CD4-positive, alpha-beta T cell (primary cell): ENCODE measurements at regions not wholly inside any gene's neighbourhood (a gene's known extent, or its start where the extent isn't known, plus 50 kb on each side); places are given as distances from the start of the nearest gene placed in this dataset.

Source experiments
- ATAC-seq: fragments of 200-7000 bp; cut with Tn5 transposase; one replicate; pipeline ENCODE4 v1.10.0; 2022; ENCODE audit warnings: mild to moderate bottlenecking; ENCODE audit not compliant: poor library complexity
- CTCF ChIA-PET: fragments of 350-600 bp; sonication (Branson Sonifier 250); formaldehyde crosslinking; loops from one replicate; lab custom pipeline; 2021; ENCODE audit warnings: antibody characterized with exemption, inconsistent platforms; lab: Charles Lee
- POLR2A ChIA-PET: fragments of 350-600 bp; sonication (Branson Sonifier 250); formaldehyde crosslinking; loops from one replicate; lab custom pipeline; 2021; ENCODE audit warnings: antibody characterized with exemption, inconsistent platforms; lab: Charles Lee
- DNase-seq, 14 experiments: peaks; one replicate each; pipeline ENCODE4 v3.0.0-alpha.2; 2013 to 2020; ENCODE audit warnings: mixed read lengths in 2 of 14
- H3K27ac ChIP-seq, 2 donors: one replicate each; pipeline versions ENCODE4 v1.5.1 to v1.7.0; 2013; ENCODE audit warnings: low read length in 2 of 2, low read depth in 1 of 2, mild to moderate bottlenecking in 1 of 2
- H3K27me3 ChIP-seq, 2 experiments: 1 replicate in 1 of 2; 2 replicates in 1 of 2; pipeline versions ENCODE4 v1.6.1 to v1.7.0; 2013; ENCODE audit warnings: low read length in 2 of 2, control low read depth in 1 of 2, mild to moderate bottlenecking in 1 of 2, moderate library complexity in 1 of 2; ENCODE audit not compliant: insufficient read depth in 2 of 2, control insufficient read depth in 1 of 2
- H3K36me3 ChIP-seq: one replicate; pipeline ENCODE4 v1.6.1; 2013; ENCODE audit warnings: low read length, control low read depth; ENCODE audit not compliant: insufficient read depth
- H3K4me1 ChIP-seq: one replicate; pipeline ENCODE4 v1.6.1; 2013; ENCODE audit warnings: low read length, control low read depth; ENCODE audit not compliant: insufficient read depth
- H3K4me3 ChIP-seq: one replicate; pipeline ENCODE4 v1.5.1; 2013; ENCODE audit warnings: mild to moderate bottlenecking, low read length, moderate library complexity
- H3K9me3 ChIP-seq, 2 experiments: 1 replicate in 1 of 2; 2 replicates in 1 of 2; pipeline versions ENCODE4 v1.6.1 to v1.7.0; 2013; ENCODE audit warnings: low read length in 2 of 2, mild to moderate bottlenecking in 2 of 2, control low read depth in 1 of 2, moderate library complexity in 1 of 2; ENCODE audit not compliant: control insufficient read depth in 1 of 2, insufficient read depth in 1 of 2
- H3K27ac Mint-ChIP-seq: one replicate; pipeline ENCODE4 v1.8.0; 2020; ENCODE audit warnings: mixed read lengths
- H3K27me3 Mint-ChIP-seq: one replicate; pipeline ENCODE4 v1.8.0; 2021; ENCODE audit warnings: mixed read lengths
- H3K36me3 Mint-ChIP-seq: one replicate; pipeline ENCODE4 v1.8.0; 2021; ENCODE audit warnings: low read depth, mixed read lengths
- H3K4me1 Mint-ChIP-seq: one replicate; pipeline ENCODE4 v1.8.0; 2021; ENCODE audit warnings: low read depth, mixed read lengths
- H3K4me3 Mint-ChIP-seq: one replicate; pipeline ENCODE4 v1.8.0; 2020; ENCODE audit warnings: mild to moderate bottlenecking, mixed read lengths
- H3K9me3 Mint-ChIP-seq: one replicate; pipeline ENCODE4 v1.8.0; 2020; ENCODE audit warnings: mixed read lengths
- intact Hi-C, 2 experiments: fragments of 100-400 bp; cut with DNase I in 1 of 2; cut with micrococcal nuclease in 1 of 2; formaldehyde crosslinking; loops; one replicate each; pipeline versions ENCODE4 v1.15.1 to v1.9.0; 2023 to 2025; cut with DNase I, micrococcal nuclease
- TF ChIP-seq, protein P1 (sequence below): fragments of 200-600 bp; IDR thresholded peaks from one replicate; pipeline ENCODE4 v1.8.0; 2022; ENCODE audit warnings: antibody characterized with exemption, mild to moderate bottlenecking

DNA sequence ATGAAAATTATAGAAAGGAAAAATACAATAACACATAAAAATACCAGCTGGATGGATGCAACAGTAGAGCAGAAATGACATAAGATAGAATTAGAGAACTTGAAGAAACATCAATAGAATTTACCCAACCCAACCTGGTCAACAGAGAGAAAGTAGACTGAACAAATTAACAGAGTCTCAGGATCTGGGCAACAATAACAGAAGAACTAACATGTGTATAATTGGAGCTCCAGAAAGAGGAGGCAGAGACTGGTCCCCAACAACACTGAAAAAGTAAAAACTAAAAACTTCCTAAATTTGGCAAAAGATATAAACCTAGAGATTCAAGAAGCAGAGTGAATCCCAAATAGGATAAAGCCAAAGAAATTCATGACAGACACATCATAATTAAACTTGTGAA is 458.8 kb downstream of the RPS24 start:
- peaks cover 0 to 13% of the 10 kb centered on the region in 2 experiments for H3K27me3 ChIP-seq
- TF ChIP-seq, protein P1, sequence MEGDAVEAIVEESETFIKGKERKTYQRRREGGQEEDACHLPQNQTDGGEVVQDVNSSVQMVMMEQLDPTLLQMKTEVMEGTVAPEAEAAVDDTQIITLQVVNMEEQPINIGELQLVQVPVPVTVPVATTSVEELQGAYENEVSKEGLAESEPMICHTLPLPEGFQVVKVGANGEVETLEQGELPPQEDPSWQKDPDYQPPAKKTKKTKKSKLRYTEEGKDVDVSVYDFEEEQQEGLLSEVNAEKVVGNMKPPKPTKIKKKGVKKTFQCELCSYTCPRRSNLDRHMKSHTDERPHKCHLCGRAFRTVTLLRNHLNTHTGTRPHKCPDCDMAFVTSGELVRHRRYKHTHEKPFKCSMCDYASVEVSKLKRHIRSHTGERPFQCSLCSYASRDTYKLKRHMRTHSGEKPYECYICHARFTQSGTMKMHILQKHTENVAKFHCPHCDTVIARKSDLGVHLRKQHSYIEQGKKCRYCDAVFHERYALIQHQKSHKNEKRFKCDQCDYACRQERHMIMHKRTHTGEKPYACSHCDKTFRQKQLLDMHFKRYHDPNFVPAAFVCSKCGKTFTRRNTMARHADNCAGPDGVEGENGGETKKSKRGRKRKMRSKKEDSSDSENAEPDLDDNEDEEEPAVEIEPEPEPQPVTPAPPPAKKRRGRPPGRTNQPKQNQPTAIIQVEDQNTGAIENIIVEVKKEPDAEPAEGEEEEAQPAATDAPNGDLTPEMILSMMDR: no peak
- CTCF ChIA-PET: no interaction called here
- Mint-ChIP-seq H3K27me3 (peaks cover 41% of the 10 kb centered on the region), H3K27ac (no peak overlapping the region), H3K9me3 (peaks cover 10% of the 10 kb centered on the region), H3K4me3 (no peak overlapping the region), H3K4me1 (no peaks in the 10 kb centered on the region), H3K36me3 (no peaks in the 10 kb centered on the region)
- no peak overlapping the region for H3K27ac ChIP-seq
- POLR2A ChIA-PET: no interaction called here
- H3K9me3 ChIP-seq: peaks cover 12 to 14% of the 10 kb centered on the region in 2 experiments
- DNase-seq (no peak), ATAC-seq (no peak)
- no peak overlapping the region for H3K4me3 ChIP-seq
- no peaks in the 10 kb centered on the region for H3K36me3 ChIP-seq
- no peaks in the 10 kb centered on the region for H3K4me1 ChIP-seq
- intact Hi-C loops: no loop called here

DNA sequence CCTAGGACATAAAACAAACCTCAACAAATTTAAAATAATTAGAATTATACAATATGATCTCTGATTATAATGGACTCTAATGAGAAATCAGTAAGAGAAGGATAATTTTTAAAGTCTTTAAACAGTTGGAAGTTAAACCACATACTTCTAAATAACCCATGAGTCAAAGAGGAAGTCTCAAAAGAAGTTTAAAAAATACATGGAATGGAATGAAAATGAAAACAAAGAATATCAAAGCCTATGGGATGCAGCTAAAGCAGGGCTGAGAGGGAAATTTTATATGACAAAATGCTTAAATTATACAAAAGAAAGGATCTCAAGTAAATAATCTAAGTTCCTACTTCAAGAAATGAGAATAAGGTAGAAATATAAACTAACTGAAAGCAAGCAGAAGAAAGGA is 460.5 kb downstream of the RPS24 start:
- H3K27me3 ChIP-seq: peaks cover 0 to 13% of the 10 kb centered on the region in 2 experiments
- ChIA-PET POLR2A (no interaction called here), CTCF (no interaction called here)
- TF ChIP-seq, protein P1: no peak
- H3K27ac ChIP-seq: no peak overlapping the region
- Mint-ChIP-seq H3K9me3 (peaks cover 10% of the 10 kb centered on the region), H3K4me3 (no peak overlapping the region), H3K27me3 (peaks cover 37% of the 10 kb centered on the region), H3K36me3 (no peaks in the 10 kb centered on the region), H3K27ac (no peak overlapping the region), H3K4me1 (no peaks in the 10 kb centered on the region)
- intact Hi-C loops: no loop called here
- H3K4me1 ChIP-seq: no peaks in the 10 kb centered on the region
- ATAC-seq (no peak), DNase-seq (no peak)
- peaks cover 7 to 14% of the 10 kb centered on the region in 2 experiments for H3K9me3 ChIP-seq
- H3K36me3 ChIP-seq: no peaks in the 10 kb centered on the region
- no peak overlapping the region for H3K4me3 ChIP-seq

DNA sequence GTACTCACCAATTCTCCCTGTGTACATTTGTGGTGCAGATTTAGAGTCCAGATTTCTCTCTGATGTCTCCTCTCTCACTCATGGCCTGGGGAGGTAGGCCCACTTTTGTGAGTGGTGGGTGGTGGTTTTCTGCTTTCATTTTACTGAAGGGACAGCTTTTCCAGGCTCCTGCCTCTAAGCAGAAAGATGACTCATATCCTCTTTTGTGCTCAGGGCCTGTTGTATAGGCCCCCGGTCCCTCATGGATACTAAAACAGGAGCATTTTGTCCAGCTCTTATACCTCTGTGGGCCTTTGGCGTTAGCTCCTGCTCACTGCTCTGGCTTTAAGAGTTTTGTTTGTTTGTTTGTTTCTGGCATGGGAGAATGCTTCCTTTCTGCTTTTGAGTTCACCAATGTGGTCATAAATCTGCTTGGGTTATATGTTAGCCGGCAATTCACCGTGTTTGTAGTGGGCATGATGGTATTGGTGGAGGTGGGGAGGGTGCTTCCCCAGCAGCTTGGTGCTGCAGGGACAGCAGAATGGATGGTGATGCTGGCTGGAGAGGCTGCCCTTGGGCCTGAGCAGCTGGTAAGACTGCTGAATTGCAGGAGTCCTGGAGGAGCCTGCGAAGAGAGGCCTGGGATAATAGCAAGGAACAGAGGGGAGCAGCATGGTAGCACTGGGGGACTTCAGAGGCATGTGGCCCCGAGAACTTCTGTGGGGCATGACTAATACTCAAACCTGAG is 468.7 kb downstream of the RPS24 start:
- H3K27me3 ChIP-seq: peaks cover 0 to 2% of the 10 kb centered on the region in 2 experiments
- no peaks in the 10 kb centered on the region for H3K36me3 ChIP-seq
- Mint-ChIP-seq H3K4me1 (no peaks in the 10 kb centered on the region), H3K27ac (no peak overlapping the region), H3K36me3 (no peaks in the 10 kb centered on the region), H3K4me3 (no peak overlapping the region), H3K9me3 (no peaks in the 10 kb centered on the region), H3K27me3 (peaks cover 14% of the 10 kb centered on the region)
- DNase-seq (no peak), ATAC-seq (no peak)
- ChIA-PET CTCF (no interaction called here), POLR2A (no interaction called here)
- TF ChIP-seq, protein P1: no peak
- intact Hi-C loops: no loop called here
- no peaks in the 10 kb centered on the region for H3K9me3 ChIP-seq
- H3K4me3 ChIP-seq: no peak overlapping the region
- H3K4me1 ChIP-seq: no peaks in the 10 kb centered on the region
- no peak overlapping the region for H3K27ac ChIP-seq
